ENCODE measurements at regions not wholly inside any gene's neighbourhood (a gene's known extent, or its start where the extent isn't known, plus 50 kb on each side); places are given as distances from the start of the nearest gene placed in this dataset.

- Histone ChIP-seq H3K36me3 (ENCODE audit: control insufficient read depth in 4 of 4, insufficient read depth in 4 of 4, low read length in 4 of 4) (no peaks in the 10 kb centered on the region), H3K27me3 (ENCODE audit: control insufficient read depth in 3 of 3, insufficient read depth in 3 of 3, low read length in 2 of 3) (no peaks in the 10 kb centered on the region), H3K9me3 (ENCODE audit: control insufficient read depth in 4 of 4, insufficient read depth in 3 of 4, low read length in 3 of 4) (no peaks in the 10 kb centered on the region), H3K4me1 (ENCODE audit: control insufficient read depth in 5 of 5, insufficient read depth in 5 of 5, low read length in 5 of 5) (no peaks in the 10 kb centered on the region), H3K4me3 (no peak overlapping the region), H3K9ac (ENCODE audit: insufficient read depth in 1 of 2, low read length in 2 of 2) (no peak overlapping the region), H3K27ac (ENCODE audit: low read depth in 1 of 2, low read length in 1 of 2) (no peak overlapping the region)
- DNase-seq (no peak), ATAC-seq (ENCODE audit: insufficient read depth, low FRiP score) (no peak)
- WGBS, 2 donors = 28 to 44% methylated on average over 3 of the region's 3 CpGs
- TF ChIP-seq, protein P1, sequence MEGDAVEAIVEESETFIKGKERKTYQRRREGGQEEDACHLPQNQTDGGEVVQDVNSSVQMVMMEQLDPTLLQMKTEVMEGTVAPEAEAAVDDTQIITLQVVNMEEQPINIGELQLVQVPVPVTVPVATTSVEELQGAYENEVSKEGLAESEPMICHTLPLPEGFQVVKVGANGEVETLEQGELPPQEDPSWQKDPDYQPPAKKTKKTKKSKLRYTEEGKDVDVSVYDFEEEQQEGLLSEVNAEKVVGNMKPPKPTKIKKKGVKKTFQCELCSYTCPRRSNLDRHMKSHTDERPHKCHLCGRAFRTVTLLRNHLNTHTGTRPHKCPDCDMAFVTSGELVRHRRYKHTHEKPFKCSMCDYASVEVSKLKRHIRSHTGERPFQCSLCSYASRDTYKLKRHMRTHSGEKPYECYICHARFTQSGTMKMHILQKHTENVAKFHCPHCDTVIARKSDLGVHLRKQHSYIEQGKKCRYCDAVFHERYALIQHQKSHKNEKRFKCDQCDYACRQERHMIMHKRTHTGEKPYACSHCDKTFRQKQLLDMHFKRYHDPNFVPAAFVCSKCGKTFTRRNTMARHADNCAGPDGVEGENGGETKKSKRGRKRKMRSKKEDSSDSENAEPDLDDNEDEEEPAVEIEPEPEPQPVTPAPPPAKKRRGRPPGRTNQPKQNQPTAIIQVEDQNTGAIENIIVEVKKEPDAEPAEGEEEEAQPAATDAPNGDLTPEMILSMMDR (IDR thresholded peaks at IDR 0.05; ENCODE audit: control extremely low read depth, extremely low read depth) = no peak
Measured at GRCh38 chr11:29002816-29003215, 894.6 kb downstream of the METTL15 start.

DNA sequence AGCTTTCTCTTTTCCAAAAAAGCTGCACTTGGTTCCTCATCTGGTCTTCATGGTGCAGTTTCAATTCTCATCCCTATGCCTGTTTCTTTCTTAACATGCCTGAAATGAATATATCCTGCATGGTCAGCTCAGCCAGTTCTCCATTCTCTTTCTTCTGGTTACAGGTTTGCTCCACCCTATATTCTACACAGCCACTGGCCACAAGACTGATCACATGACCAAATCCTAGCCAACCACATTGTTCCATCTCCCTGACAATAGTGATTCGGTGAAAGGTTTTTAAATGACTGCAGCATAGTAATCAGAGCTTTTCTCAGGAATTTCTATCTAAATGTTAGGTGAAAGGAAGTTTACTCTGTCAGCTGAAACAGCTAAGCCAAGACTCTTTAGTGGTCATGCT, 891.4 kb downstream of the METTL15 start:
- ATAC-seq (ENCODE audit: insufficient read depth, low FRiP score) = no peak
- TF ChIP-seq, protein P1 (IDR thresholded peaks at IDR 0.05; ENCODE audit: control extremely low read depth, extremely low read depth) = no peak
- Histone ChIP-seq H3K4me3 (no peak overlapping the region), H3K4me1 (ENCODE audit: control insufficient read depth in 5 of 5, insufficient read depth in 5 of 5, low read length in 5 of 5) (no peaks in the 10 kb centered on the region), H3K36me3 (ENCODE audit: control insufficient read depth in 4 of 4, insufficient read depth in 4 of 4, low read length in 4 of 4) (no peaks in the 10 kb centered on the region), H3K27me3 (ENCODE audit: control insufficient read depth in 3 of 3, insufficient read depth in 3 of 3, low read length in 2 of 3) (no peaks in the 10 kb centered on the region), H3K9ac (ENCODE audit: insufficient read depth in 1 of 2, low read length in 2 of 2) (no peak overlapping the region), H3K27ac (ENCODE audit: low read depth in 1 of 2, low read length in 1 of 2) (no peak overlapping the region), H3K9me3 (ENCODE audit: control insufficient read depth in 4 of 4, insufficient read depth in 3 of 4, low read length in 3 of 4) (no peaks in the 10 kb centered on the region)
- WGBS, 2 donors = 89 to 91% methylated on average over 1 of the region's 1 CpG
- no peak for DNase-seq

- no peaks in the 10 kb centered on the region for H3K27me3 ChIP-seq (ENCODE audit: control insufficient read depth in 3 of 3, insufficient read depth in 3 of 3, low read length in 2 of 3)
- TF ChIP-seq, protein P1 (IDR thresholded peaks at IDR 0.05; ENCODE audit: control extremely low read depth, extremely low read depth) = no peak
- DNase-seq = no peak
Measured at GRCh38 chr11:28992996-28993395, 884.8 kb downstream of the METTL15 start.

GRCh38 chr11:28984231-28984630, 876.0 kb downstream of the METTL15 start:
- ATAC-seq (ENCODE audit: insufficient read depth, low FRiP score) = no peak
- Histone ChIP-seq H3K27me3 (ENCODE audit: control insufficient read depth in 3 of 3, insufficient read depth in 3 of 3, low read length in 2 of 3) (no peaks in the 10 kb centered on the region), H3K36me3 (ENCODE audit: control insufficient read depth in 4 of 4, insufficient read depth in 4 of 4, low read length in 4 of 4) (no peaks in the 10 kb centered on the region), H3K27ac (ENCODE audit: low read depth in 1 of 2, low read length in 1 of 2) (no peak overlapping the region), H3K4me3 (no peak overlapping the region), H3K4me1 (ENCODE audit: control insufficient read depth in 5 of 5, insufficient read depth in 5 of 5, low read length in 5 of 5) (no peaks in the 10 kb centered on the region), H3K9ac (ENCODE audit: insufficient read depth in 1 of 2, low read length in 2 of 2) (no peak overlapping the region), H3K9me3 (ENCODE audit: control insufficient read depth in 4 of 4, insufficient read depth in 3 of 4, low read length in 3 of 4) (no peaks in the 10 kb centered on the region)
- TF ChIP-seq, protein P1 (IDR thresholded peaks at IDR 0.05; ENCODE audit: control extremely low read depth, extremely low read depth) = no peak
- DNase-seq = no peak
- WGBS, 2 donors = 87 to 88% methylated on average over 4 of the region's 4 CpGs

More at GRCh38 chr11:28992996-28993395, 884.8 kb downstream of the METTL15 start:
- Histone ChIP-seq H3K9me3 (ENCODE audit: control insufficient read depth in 4 of 4, insufficient read depth in 3 of 4, low read length in 3 of 4) (no peaks in the 10 kb centered on the region), H3K27ac (ENCODE audit: low read depth in 1 of 2, low read length in 1 of 2) (no peak overlapping the region), H3K36me3 (ENCODE audit: control insufficient read depth in 4 of 4, insufficient read depth in 4 of 4, low read length in 4 of 4) (no peaks in the 10 kb centered on the region), H3K9ac (ENCODE audit: insufficient read depth in 1 of 2, low read length in 2 of 2) (no peak overlapping the region), H3K4me3 (no peak overlapping the region), H3K4me1 (ENCODE audit: control insufficient read depth in 5 of 5, insufficient read depth in 5 of 5, low read length in 5 of 5) (no peaks in the 10 kb centered on the region)
- 51 to 65% methylated on average over 2 of the region's 2 CpGs for WGBS, 2 donors
- no peak for ATAC-seq (ENCODE audit: insufficient read depth, low FRiP score)

Measured in lung (tissue), 11 donors.